HG03025 (cell line): ENCODE measurements at regions not wholly inside any gene's neighbourhood (a gene's known extent, or its start where the extent isn't known, plus 50 kb on each side); places are given as distances from the start of the nearest gene placed in this dataset.

Experiments
- ATAC-seq: cut with Tn5 transposase; IDR thresholded peaks from one replicate; pipeline ENCODE4 v1.9.1; 2021; ENCODE audit warnings: mild to moderate bottlenecking, moderate library complexity; ENCODE audit not compliant: unreplicated experiment, low FRiP score

DNA sequence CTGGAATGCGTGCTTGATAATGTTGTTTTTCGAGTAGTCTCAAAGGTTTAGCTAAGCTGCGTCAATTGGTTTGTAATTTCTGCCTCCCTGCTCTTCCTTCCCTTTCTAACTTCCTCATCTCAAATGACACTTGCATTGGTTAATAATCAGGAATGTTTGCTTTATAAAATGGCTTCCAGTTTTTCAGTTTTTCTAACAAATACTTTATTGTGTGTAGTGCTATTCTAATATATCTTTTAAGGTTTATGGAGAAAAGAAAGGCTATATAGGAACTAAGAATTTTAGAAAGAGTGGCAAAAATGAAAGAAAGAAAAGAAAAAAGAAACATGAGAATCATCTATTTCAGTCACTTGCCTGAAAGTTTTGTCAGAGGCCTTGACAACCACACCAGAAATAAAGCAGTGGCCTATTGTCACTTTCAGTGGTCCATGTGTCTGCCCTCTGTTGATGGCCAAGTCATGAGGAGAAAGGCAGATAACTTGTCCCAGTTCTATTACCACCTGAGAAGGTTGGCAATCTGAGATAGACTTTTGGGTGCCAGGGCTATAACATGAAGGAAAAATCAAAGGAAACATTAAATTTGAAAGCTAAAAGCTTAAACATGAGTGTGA is 221.9 kb upstream of the KITLG start:
- peak; percentile 60 for ATAC-seq

GRCh38 chr12:88801227-88802095 is 221.2 kb upstream of the KITLG start:
- peak; percentile 45 for ATAC-seq

- no peak for ATAC-seq
Measured at GRCh38 chr12:88793096-88793495, 212.8 kb upstream of the KITLG start.

GRCh38 chr12:88790231-88790630 is 210.0 kb upstream of the KITLG start:
- no peak for ATAC-seq

- ATAC-seq, result no peak
Measured at GRCh38 chr12:88784166-88784565, 203.9 kb upstream of the KITLG start.

GRCh38 chr12:88782351-88782750 is 202.1 kb upstream of the KITLG start:
- ATAC-seq, result no peak

DNA sequence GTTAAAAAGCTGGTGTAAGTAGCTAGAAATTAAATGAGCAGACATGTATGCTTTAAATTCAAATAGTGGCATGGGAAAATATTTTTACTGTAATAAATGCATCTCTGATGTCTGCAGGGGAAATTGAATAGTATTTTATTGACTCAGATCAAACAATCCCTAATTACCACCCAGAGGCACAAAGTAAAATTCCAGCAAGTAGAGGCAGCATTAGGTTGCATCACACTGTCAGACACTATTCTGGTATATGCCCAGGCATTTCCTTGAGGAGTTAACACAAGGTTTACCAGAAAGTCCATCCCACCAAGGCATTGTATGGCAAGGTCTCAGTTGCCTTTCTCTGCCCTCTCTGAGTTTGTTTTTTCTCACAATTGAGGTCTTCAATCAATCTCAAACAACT is 201.6 kb upstream of the KITLG start:
- no peak for ATAC-seq

GRCh38 chr12:88778064-88778463 is 197.8 kb upstream of the KITLG start:
- no peak for ATAC-seq

- no peak for ATAC-seq
Measured at GRCh38 chr12:88775742-88776151, 195.5 kb upstream of the KITLG start.

DNA sequence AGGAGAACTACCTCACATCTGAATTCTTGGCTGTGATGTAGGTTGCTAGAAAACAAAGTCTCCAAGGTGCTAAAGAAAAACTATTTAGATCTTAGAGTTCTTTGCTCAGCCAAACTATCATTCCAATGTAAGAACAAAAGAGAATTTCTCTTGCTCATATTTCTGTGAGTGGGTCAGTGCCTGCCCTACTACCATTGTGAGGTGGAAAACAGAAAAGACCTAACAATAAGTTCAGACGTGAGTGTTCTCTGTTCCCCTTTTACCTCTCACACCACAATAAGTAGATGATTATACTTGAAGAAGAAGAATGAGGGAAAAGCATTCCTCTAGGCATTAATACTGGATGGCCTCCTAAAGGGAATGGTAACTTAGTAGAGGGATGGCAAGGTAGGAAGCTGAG is 187.4 kb upstream of the KITLG start:
- ATAC-seq, result no peak

DNA sequence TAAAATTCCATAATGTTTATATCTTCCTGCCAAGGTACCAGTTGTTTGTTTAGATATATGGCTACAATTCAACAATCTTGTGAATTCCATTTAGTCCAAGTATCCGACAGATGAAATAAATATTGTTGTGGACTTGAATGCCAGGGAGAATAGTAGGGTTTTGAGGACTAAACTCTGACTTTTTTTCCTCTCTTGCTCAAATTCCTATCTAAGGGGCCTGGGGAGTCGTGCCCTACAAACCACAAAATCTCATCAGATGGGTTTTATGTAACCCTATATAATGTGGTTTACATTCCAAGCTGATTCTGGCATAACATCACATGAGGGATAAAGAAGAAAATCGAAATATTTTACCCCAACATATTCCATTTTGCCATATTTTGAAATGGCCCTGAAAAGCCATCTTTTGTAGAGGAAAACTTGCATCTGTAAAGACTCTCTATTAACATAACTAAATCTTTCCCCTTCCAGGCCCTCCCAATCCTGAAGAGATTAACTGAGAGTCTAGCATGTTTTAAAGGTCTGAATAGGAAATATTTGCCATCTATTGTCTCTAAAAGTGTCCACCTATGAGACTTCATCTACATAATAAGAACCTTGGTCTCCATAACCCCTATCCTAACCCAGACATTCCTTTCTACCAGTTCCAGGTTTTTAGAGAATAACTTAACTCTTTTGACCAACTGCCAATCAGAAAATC is 184.7 kb upstream of the KITLG start:
- no peak for ATAC-seq

DNA sequence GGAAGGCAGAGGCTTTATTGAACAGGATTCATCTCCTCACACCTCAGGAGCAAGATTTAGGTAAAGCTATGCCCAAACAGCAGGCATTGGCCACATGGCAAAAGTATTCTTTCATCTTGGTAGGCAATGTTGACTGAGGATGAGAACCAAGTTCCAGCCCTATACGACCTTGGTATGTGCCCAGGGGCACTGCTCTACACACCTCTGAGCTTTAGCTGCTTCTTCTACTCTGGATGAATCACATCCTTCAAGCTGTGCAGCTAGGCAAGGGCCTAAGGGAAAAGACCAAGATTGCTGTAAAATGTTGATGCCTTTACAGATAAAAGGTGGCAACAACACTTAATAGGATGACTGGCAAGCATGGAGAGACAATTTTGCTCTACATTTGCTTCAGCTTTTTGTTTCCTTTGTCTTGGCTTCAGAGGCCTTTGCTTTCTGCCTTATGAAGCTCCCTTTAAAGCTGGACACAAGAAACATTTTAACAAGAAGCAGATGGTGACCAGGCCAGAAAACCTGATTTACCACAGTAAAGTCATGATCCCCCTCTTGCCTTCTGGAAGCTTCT is 183.3 kb upstream of the KITLG start:
- no peak for ATAC-seq

DNA sequence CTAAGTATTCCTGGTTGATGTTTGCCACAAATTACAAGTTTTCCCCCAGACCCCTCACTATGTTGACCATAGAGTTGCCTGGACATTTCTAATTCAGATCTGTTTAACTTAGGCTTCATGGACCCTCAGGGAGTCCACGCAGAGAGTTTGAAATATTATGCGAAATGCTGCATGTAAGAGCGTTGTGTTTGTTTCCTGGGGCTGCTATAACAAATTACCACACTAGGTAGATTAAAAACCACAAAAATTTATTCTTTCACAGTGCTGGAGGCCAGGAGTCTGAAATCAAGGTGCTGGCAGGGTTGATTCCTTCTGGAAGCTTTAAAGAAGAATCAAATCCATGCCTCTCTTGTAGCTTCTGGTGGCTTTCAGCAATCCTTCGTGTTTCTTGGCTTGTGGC is 177.9 kb upstream of the KITLG start:
- no peak for ATAC-seq

DNA sequence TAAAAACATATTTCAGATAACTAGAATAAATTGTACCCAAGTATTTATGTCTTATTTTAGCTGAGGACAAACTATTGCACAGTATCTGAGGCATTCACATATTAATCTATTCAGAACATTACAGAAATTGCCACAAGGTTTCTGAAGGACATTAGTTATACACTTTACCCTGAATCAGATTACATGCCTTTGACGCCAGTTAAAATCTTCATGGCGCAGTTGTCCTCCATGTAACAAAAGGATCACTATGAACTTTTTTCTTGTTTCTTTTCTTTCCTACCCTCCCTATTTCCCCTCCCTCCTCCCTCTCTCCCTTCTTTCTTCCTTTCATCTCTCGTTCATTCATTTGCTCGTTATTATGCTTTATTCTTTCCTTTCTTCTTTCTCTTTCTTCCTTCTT is 176.6 kb upstream of the KITLG start:
- ATAC-seq, result no peak

DNA sequence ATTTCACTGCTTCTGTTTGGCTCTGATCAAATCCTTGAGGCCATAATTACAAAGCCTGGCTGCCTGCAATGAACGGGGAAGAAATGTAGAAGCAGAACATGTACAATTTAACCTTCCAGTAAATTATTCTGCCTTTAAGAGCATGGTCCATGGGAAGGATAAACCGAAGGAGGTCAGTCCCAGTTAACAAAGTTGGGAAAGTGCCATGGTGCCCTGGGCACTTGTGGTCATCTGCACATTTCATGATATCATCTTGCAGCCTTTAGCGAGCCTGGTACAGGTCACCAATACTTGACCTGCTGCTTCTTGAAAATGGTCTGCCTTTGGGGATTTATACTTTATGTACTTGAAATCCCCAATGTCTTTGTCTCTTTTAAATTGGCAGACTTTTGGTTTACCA is 175.9 kb upstream of the KITLG start:
- no peak for ATAC-seq

DNA sequence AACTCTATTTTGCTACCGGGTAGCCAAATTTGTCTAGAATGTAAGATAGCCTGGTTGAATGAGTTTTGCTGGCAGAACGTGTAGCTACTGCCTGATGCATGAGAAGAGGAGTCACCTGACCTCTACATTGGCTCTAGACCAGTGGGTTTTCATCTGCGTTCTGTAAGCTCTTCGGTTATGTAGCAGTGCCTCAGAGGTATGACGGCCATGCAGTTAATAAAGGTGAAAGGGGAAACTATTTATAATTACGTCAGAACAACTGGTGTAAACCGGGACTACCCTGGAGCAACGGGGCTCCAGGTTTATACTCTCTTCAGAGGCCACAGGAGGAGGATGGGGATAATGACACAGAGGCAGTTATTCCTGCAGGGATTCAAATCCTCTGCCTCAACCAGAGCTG is 173.4 kb upstream of the KITLG start:
- ATAC-seq, result no peak

DNA sequence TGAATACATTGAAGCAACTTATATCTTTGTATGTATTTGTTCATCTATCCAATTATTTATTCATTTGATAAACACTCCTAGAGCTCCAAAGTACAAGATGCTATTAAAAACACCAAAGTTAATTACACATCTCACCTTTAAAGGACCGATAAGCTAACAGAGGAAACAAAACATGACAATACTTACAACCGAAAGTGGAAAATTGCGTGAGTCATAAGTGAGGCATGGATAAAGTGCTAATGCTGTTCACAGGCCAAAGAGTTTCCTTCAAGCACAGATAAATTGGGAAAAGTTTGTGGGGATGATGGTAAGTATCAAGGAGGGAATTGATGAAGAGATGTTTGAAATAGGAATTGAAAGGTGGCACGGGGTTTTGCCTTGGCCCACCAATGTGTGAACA is 172.8 kb upstream of the KITLG start:
- ATAC-seq, result no peak

DNA sequence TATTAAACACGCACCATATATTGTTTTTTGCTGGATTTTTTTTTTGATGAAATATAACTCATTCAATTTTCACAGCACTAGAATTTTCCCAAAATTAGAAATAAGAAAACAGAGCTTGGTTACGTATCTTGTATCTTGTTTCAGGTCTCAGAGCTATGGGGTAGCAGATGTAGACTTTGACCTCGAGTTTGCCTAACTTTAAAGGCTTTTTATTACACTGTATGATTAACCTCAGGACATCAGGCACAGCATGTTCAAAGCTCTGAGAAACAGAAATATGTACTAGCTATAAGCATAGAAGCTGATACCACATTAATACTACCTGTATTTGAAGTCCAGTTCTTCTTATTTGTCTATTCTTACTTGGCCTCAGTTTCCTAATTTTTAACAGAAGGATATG is 171.9 kb upstream of the KITLG start:
- no peak for ATAC-seq

DNA sequence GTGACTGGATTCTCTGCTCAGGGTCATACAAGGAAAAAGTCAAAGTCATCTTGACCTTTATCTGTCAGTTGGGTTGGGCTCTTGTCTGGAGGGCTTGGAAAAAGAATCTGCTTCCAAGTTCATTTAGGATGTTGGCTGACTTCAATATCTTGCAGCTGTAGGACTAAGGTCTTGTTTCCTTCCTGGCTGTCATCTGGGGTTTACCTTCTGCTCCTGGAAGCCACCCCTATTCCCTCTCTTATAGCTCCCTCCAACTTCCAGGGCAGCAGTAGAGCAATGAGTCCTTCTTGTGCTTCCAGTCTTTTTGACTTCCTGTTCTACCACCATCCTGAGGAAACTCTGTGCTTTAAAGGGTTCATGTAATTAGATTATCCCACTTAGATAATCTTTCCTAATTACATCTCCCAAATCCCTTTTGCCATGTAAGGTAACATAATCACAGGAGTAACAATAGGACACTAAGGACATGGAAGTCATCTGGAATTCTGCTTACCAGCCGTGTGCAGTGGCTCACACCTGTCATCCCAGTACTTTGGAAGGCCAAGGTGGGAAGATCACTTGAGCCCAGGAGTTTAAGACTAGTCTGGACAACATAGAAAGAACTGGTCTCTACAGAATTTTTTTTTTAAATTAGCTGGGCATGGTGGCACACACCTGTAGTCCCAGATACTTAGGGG is 170.7 kb upstream of the KITLG start:
- no peak for ATAC-seq

- no peak for ATAC-seq
Measured at GRCh38 chr12:88746386-88746785, 166.1 kb upstream of the KITLG start.
